IMR-90 (cell line): ENCODE measurements at regions not wholly inside any gene's neighbourhood (a gene's known extent, or its start where the extent isn't known, plus 50 kb on each side); places are given as distances from the start of the nearest gene placed in this dataset.

ENCODE experiments used
- CEBPB ChIP-seq: IDR thresholded peaks from 2 replicates; pipeline ENCODE4 v1.6.1; 2012; ENCODE audit warnings: low read depth, low read length, improper control_type of control experiment
- CHD1 ChIP-seq: IDR thresholded peaks from 2 replicates; pipeline ENCODE4 v1.6.1; 2012; ENCODE audit warnings: low read depth, low read length, improper control_type of control experiment
- FOS ChIP-seq: fragments of 150-350 bp; IDR thresholded peaks from 2 replicates; pipeline ENCODE4 v1.6.1; 2016; ENCODE audit warnings: low read depth, low read length
- MXI1 ChIP-seq: IDR thresholded peaks from 2 replicates; pipeline ENCODE4 v1.6.1; 2012; ENCODE audit warnings: low read depth, mild to moderate bottlenecking, low read length, moderate library complexity, borderline replicate concordance
- POLR2A ChIP-seq: IDR thresholded peaks from 2 replicates; pipeline ENCODE4 v1.6.1; 2012; ENCODE audit warnings: mild to moderate bottlenecking, low read depth, low read length
- RAD21 ChIP-seq: IDR thresholded peaks from 2 replicates; pipeline ENCODE4 v1.6.1; 2012; ENCODE audit warnings: low read length, improper control_type of control experiment
- RFX5 ChIP-seq: IDR thresholded peaks from 2 replicates; pipeline ENCODE4 v1.8.0; 2012; ENCODE audit warnings: low read depth, mild to moderate bottlenecking, low read length, moderate library complexity
- SMC3 ChIP-seq: fragments of 150-350 bp; IDR thresholded peaks from 2 replicates; pipeline ENCODE4 v1.6.1; 2016; ENCODE audit warnings: low read depth, mild to moderate bottlenecking, antibody characterized with exemption, low read length, moderate library complexity
- USF2 ChIP-seq: fragments of 150-350 bp; IDR thresholded peaks from 2 replicates; pipeline ENCODE4 v1.6.1; 2017; ENCODE audit warnings: mild to moderate bottlenecking, antibody characterized with exemption, low read length, low read depth
- TF ChIP-seq, protein P1 (sequence below): conservative IDR thresholded peaks from 2 replicates; pipeline ENCODE4 v1.5.1; 2012; ENCODE audit warnings: mild to moderate bottlenecking, low read depth, low read length, improper control_type of control experiment

DNA sequence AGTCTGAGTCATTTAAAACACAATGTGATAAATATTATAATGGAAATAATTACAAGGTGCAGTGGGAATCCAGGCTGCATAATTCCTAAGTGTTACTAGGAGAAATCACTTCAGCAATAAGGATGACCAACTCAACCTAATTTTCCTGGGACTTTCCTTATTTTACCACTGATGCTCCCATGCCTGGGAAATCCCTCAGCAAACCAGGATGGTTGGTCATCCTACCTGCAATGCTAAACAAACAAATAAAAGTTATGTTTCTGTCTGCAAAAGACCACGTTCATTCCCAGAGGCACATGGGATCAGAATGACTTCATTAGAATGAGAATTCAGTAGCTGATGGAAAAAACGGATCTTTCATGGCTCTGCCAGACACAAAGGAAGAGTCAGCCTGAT, 130.8 kb upstream of the RAP1B start:
- no peak for TF ChIP-seq POLR2A
- no peak for TF ChIP-seq CHD1
- TF ChIP-seq MXI1 = no peak
- TF ChIP-seq, protein P1, sequence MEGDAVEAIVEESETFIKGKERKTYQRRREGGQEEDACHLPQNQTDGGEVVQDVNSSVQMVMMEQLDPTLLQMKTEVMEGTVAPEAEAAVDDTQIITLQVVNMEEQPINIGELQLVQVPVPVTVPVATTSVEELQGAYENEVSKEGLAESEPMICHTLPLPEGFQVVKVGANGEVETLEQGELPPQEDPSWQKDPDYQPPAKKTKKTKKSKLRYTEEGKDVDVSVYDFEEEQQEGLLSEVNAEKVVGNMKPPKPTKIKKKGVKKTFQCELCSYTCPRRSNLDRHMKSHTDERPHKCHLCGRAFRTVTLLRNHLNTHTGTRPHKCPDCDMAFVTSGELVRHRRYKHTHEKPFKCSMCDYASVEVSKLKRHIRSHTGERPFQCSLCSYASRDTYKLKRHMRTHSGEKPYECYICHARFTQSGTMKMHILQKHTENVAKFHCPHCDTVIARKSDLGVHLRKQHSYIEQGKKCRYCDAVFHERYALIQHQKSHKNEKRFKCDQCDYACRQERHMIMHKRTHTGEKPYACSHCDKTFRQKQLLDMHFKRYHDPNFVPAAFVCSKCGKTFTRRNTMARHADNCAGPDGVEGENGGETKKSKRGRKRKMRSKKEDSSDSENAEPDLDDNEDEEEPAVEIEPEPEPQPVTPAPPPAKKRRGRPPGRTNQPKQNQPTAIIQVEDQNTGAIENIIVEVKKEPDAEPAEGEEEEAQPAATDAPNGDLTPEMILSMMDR = no peak
- TF ChIP-seq USF2 = no peak
- TF ChIP-seq RFX5 = no peak
- no peak for TF ChIP-seq CEBPB
- TF ChIP-seq SMC3 = no peak
- TF ChIP-seq RAD21 = no peak
- no peak for TF ChIP-seq FOS
